ENCODE measurements at regions not wholly inside any gene's neighbourhood (a gene's known extent, or its start where the extent isn't known, plus 50 kb on each side); places are given as distances from the start of the nearest gene placed in this dataset.

- Histone ChIP-seq H3K79me2 (ENCODE audit: insufficient read depth, low read length) (no peaks in the 10 kb centered on the region), H3K27me3 (ENCODE audit: insufficient read depth, low read length) (no peaks in the 10 kb centered on the region), H2BK120ac (ENCODE audit: low read depth, low read length, poor library complexity, severe bottlenecking) (no peak overlapping the region), H3K9me3 (ENCODE audit: control insufficient read depth, low read depth, low read length) (no peaks in the 10 kb centered on the region), H4K8ac (replicated peaks; ENCODE audit: insufficient read length, low read depth, low read length) (no peak overlapping the region), H2BK12ac (ENCODE audit: insufficient read length, low read depth, low read length) (no peak overlapping the region), H4K20me1 (ENCODE audit: control insufficient read depth, insufficient read depth, insufficient read length) (no peaks in the 10 kb centered on the region), H2AFZ (ENCODE audit: low read length) (no peak overlapping the region), H2AK5ac (ENCODE audit: insufficient read length, low read length) (no peak overlapping the region), H2BK5ac (ENCODE audit: insufficient read length, low read length) (no peak overlapping the region), H3K9ac (ENCODE audit: extremely low read depth, insufficient read length, low read length) (no peak overlapping the region), H3K4me1 (ENCODE audit: insufficient read depth, low read length) (no peaks in the 10 kb centered on the region; the same call in 1 of the 2 replicates), H2BK20ac (ENCODE audit: low read depth, low read length, poor library complexity, severe bottlenecking) (no peak overlapping the region), H3K4ac (ENCODE audit: low read depth, low read length) (no peak overlapping the region), H3K4me2 (ENCODE audit: insufficient read depth, insufficient read length, low read length) (no peak overlapping the region), H4K91ac (ENCODE audit: insufficient read length, low read depth, low read length) (no peak overlapping the region), H3K56ac (ENCODE audit: insufficient read length, low read depth, low read length) (no peak overlapping the region), H2BK15ac (ENCODE audit: low read depth, low read length) (no peak overlapping the region), H3T11ph (ENCODE audit: low read length) (no peak overlapping the region), H3K23me2 (ENCODE audit: insufficient read length, low read depth, low read length, poor library complexity, severe bottlenecking) (no peaks in the 10 kb centered on the region), H3K79me1 (ENCODE audit: insufficient read depth, low read depth, low read length, poor library complexity, severe bottlenecking) (no peaks in the 10 kb centered on the region), H3K18ac (ENCODE audit: insufficient read length, low read depth, low read length) (no peak overlapping the region), H4K5ac (ENCODE audit: insufficient read length, low read depth, low read length) (no peak overlapping the region), H3K27ac (ENCODE audit: insufficient read length, low read depth, low read length) (no peak overlapping the region), H3K23ac (ENCODE audit: insufficient read length, low read depth, low read length) (no peak overlapping the region), H3K14ac (ENCODE audit: insufficient read depth, low read length) (no peak overlapping the region)
- H3K4me3 Mint-ChIP-seq: no peak overlapping the region
- no peaks in the 10 kb centered on the region for H3K9me3 Mint-ChIP-seq
- TF ChIP-seq, protein P1, sequence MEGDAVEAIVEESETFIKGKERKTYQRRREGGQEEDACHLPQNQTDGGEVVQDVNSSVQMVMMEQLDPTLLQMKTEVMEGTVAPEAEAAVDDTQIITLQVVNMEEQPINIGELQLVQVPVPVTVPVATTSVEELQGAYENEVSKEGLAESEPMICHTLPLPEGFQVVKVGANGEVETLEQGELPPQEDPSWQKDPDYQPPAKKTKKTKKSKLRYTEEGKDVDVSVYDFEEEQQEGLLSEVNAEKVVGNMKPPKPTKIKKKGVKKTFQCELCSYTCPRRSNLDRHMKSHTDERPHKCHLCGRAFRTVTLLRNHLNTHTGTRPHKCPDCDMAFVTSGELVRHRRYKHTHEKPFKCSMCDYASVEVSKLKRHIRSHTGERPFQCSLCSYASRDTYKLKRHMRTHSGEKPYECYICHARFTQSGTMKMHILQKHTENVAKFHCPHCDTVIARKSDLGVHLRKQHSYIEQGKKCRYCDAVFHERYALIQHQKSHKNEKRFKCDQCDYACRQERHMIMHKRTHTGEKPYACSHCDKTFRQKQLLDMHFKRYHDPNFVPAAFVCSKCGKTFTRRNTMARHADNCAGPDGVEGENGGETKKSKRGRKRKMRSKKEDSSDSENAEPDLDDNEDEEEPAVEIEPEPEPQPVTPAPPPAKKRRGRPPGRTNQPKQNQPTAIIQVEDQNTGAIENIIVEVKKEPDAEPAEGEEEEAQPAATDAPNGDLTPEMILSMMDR (conservative IDR thresholded peaks at IDR 0.05): no peak
- peaks cover 24 to 25% of the 10 kb centered on the region in 2 experiments for H3K4me1 Mint-ChIP-seq
- WGBS (ENCODE audit: extremely low coverage, insufficient read length, low lambda C conversion rate): no CpG with 5 or more reads among the region's 3 CpGs
- no peak overlapping the region for H3K27ac Mint-ChIP-seq
- no peak for DNase-seq
- H3K27me3 Mint-ChIP-seq (ENCODE audit: low read depth): peaks cover 11% of the 10 kb centered on the region
- H3K36me3 Mint-ChIP-seq (ENCODE audit: insufficient read depth in 1 of 3, low read depth in 3 of 3): no peaks in the 10 kb centered on the region
Observed at GRCh38 chr6:14191761-14192160, 74.2 kb downstream of the CD83 start.
